ENCODE measurements at regions not wholly inside any gene's neighbourhood (a gene's known extent, or its start where the extent isn't known, plus 50 kb on each side); places are given as distances from the start of the nearest gene placed in this dataset.

GRCh38 chr10:28432210-28432676, 100.7 kb upstream of the WAC start:
- Histone ChIP-seq H3K4me2 (ENCODE audit: low read length) (peak overlapping the region; percentile 86), H3K36me3 (replicated peaks; ENCODE audit: low read depth, low read length) (peaks cover 3% of the 10 kb centered on the region), H3K27me3 (ENCODE audit: low read depth, low read length) (no peaks in the 10 kb centered on the region), H3K9me3 (ENCODE audit: insufficient read depth, low read length) (0 out of 2 replicates have a peak, but pooled peaks cover 5% of the 10 kb centered on the region), H3K27ac (ENCODE audit: low read length) (no peak overlapping the region), H4K20me1 (ENCODE audit: insufficient read depth, low read length) (no peaks in the 10 kb centered on the region), H3K4me1 (ENCODE audit: low read length) (peaks cover 13% of the 10 kb centered on the region), H3K4me3 (ENCODE audit: low read length) (peak overlapping the region; percentile 77), H3K79me2 (ENCODE audit: low read length) (no peaks in the 10 kb centered on the region), H2AFZ (ENCODE audit: low read depth, low read length) (peak overlapping the region; percentile 99), H3K9ac (ENCODE audit: low read length) (peak overlapping the region; percentile 61)
- TF ChIP-seq EZH2phosphoT487 (IDR thresholded peaks at IDR 0.05; ENCODE audit: low read depth) (no peak), CTCF (IDR thresholded peaks at IDR 0.05; ENCODE audit: low read depth, low read length) (peak; percentile 73)

- no peak overlapping the region for H3K9ac ChIP-seq (ENCODE audit: low read length)
- H3K9me3 ChIP-seq (ENCODE audit: insufficient read depth, low read length), result no peaks in the 10 kb centered on the region
- H3K4me3 ChIP-seq (ENCODE audit: low read length), result no peak overlapping the region
- no peak overlapping the region for H3K4me2 ChIP-seq (ENCODE audit: low read length)
- H3K27ac ChIP-seq (ENCODE audit: low read length), result no peak overlapping the region
- H3K79me2 ChIP-seq (ENCODE audit: low read length), result no peaks in the 10 kb centered on the region
- H2AFZ ChIP-seq (ENCODE audit: low read depth, low read length), result no peak overlapping the region
- no peak for TF ChIP-seq CTCF (IDR thresholded peaks at IDR 0.05; ENCODE audit: low read depth, low read length)
- no peak for TF ChIP-seq EZH2phosphoT487 (IDR thresholded peaks at IDR 0.05; ENCODE audit: low read depth)
- no peaks in the 10 kb centered on the region for H4K20me1 ChIP-seq (ENCODE audit: insufficient read depth, low read length)
- no peaks in the 10 kb centered on the region for H3K27me3 ChIP-seq (ENCODE audit: low read depth, low read length)
- H3K4me1 ChIP-seq (ENCODE audit: low read length), result peaks cover 8% of the 10 kb centered on the region
- H3K36me3 ChIP-seq (replicated peaks; ENCODE audit: low read depth, low read length), result no peaks in the 10 kb centered on the region
Observed at GRCh38 chr10:28434063-28434462, 98.9 kb upstream of the WAC start.

- no peaks in the 10 kb centered on the region for H3K79me2 ChIP-seq (ENCODE audit: low read length)
- no peak overlapping the region for H3K9ac ChIP-seq (ENCODE audit: low read length)
- H2AFZ ChIP-seq (ENCODE audit: low read depth, low read length), result no peak overlapping the region
- H3K4me2 ChIP-seq (ENCODE audit: low read length), result no peak overlapping the region
- H3K4me1 ChIP-seq (ENCODE audit: low read length), result no peaks in the 10 kb centered on the region
- no peaks in the 10 kb centered on the region for H3K9me3 ChIP-seq (ENCODE audit: insufficient read depth, low read length)
- no peaks in the 10 kb centered on the region for H4K20me1 ChIP-seq (ENCODE audit: insufficient read depth, low read length)
- H3K27me3 ChIP-seq (ENCODE audit: low read depth, low read length), result no peaks in the 10 kb centered on the region
- no peaks in the 10 kb centered on the region for H3K36me3 ChIP-seq (replicated peaks; ENCODE audit: low read depth, low read length)
- no peak overlapping the region for H3K4me3 ChIP-seq (ENCODE audit: low read length)
- no peak for TF ChIP-seq CTCF (IDR thresholded peaks at IDR 0.05; ENCODE audit: low read depth, low read length)
- no peak for TF ChIP-seq EZH2phosphoT487 (IDR thresholded peaks at IDR 0.05; ENCODE audit: low read depth)
- H3K27ac ChIP-seq (ENCODE audit: low read length), result no peak overlapping the region
Observed at GRCh38 chr10:28442403-28442802, 90.5 kb upstream of the WAC start.

- Histone ChIP-seq H3K4me1 (ENCODE audit: low read length) (no peaks in the 10 kb centered on the region), H4K20me1 (ENCODE audit: insufficient read depth, low read length) (no peaks in the 10 kb centered on the region), H3K4me2 (ENCODE audit: low read length) (no peak overlapping the region), H3K79me2 (ENCODE audit: low read length) (no peaks in the 10 kb centered on the region), H3K9me3 (ENCODE audit: insufficient read depth, low read length) (no peaks in the 10 kb centered on the region), H3K9ac (ENCODE audit: low read length) (no peak overlapping the region), H3K27me3 (ENCODE audit: low read depth, low read length) (no peaks in the 10 kb centered on the region), H3K27ac (ENCODE audit: low read length) (no peak overlapping the region), H3K36me3 (replicated peaks; ENCODE audit: low read depth, low read length) (no peaks in the 10 kb centered on the region), H3K4me3 (ENCODE audit: low read length) (no peak overlapping the region), H2AFZ (ENCODE audit: low read depth, low read length) (no peak overlapping the region)
- TF ChIP-seq CTCF (IDR thresholded peaks at IDR 0.05; ENCODE audit: low read depth, low read length), result no peak
- TF ChIP-seq EZH2phosphoT487 (IDR thresholded peaks at IDR 0.05; ENCODE audit: low read depth), result no peak
Observed at GRCh38 chr10:28444031-28444430, 88.9 kb upstream of the WAC start.
